IPS-NIHi11 (cell line): ENCODE measurements at regions not wholly inside any gene's neighbourhood (a gene's known extent, or its start where the extent isn't known, plus 50 kb on each side); places are given as distances from the start of the nearest gene placed in this dataset.

ENCODE experiments used
- DNase-seq: peaks from one replicate; pipeline ENCODE4 v3.0.0; 2012; ENCODE audit warnings: mixed read lengths, low spot score

- no peak for DNase-seq
These were observed 246.3 kb upstream of the SIX2 start for GRCh38 chr2:45255563-45255962.

- no peak for DNase-seq
These were observed 244.8 kb upstream of the SIX2 start for GRCh38 chr2:45254025-45254424.

- no peak for DNase-seq
These were observed 243.9 kb upstream of the SIX2 start for GRCh38 chr2:45253151-45253550.

GRCh38 chr2:45250176-45250575 lies 240.9 kb upstream of the SIX2 start:
- DNase-seq: no peak

- no peak for DNase-seq
These were observed 239.0 kb upstream of the SIX2 start for GRCh38 chr2:45248214-45248613.

GRCh38 chr2:45244928-45245327 lies 235.7 kb upstream of the SIX2 start:
- DNase-seq: no peak

- no peak for DNase-seq
These were observed 233.0 kb upstream of the SIX2 start for GRCh38 chr2:45242161-45242741.

GRCh38 chr2:45241061-45241561 lies 231.9 kb upstream of the SIX2 start:
- DNase-seq: no peak

- DNase-seq: no peak
These were observed 228.7 kb upstream of the SIX2 start for GRCh38 chr2:45237850-45238542.

GRCh38 chr2:45237128-45237527 lies 227.9 kb upstream of the SIX2 start:
- DNase-seq: no peak

GRCh38 chr2:45236268-45236667 lies 227.0 kb upstream of the SIX2 start:
- DNase-seq: no peak

GRCh38 chr2:45233301-45233700 lies 224.0 kb upstream of the SIX2 start:
- DNase-seq: no peak

- no peak for DNase-seq
These were observed 223.6 kb upstream of the SIX2 start for GRCh38 chr2:45232818-45233217.

- DNase-seq: no peak
These were observed 220.2 kb upstream of the SIX2 start for GRCh38 chr2:45229411-45229810.

- DNase-seq: no peak
These were observed 218.1 kb upstream of the SIX2 start for GRCh38 chr2:45227347-45227746.

- no peak for DNase-seq
These were observed 215.7 kb upstream of the SIX2 start for GRCh38 chr2:45224993-45225380.

GRCh38 chr2:45224321-45224992 lies 215.2 kb upstream of the SIX2 start:
- no peak for DNase-seq

- no peak for DNase-seq
These were observed 214.3 kb upstream of the SIX2 start for GRCh38 chr2:45223531-45223930.

- DNase-seq: no peak
These were observed 211.0 kb upstream of the SIX2 start for GRCh38 chr2:45220227-45220626.

- DNase-seq: peak; percentile 59
These were observed 209.7 kb upstream of the SIX2 start for GRCh38 chr2:45218931-45219339.

- DNase-seq: no peak
These were observed 209.0 kb upstream of the SIX2 start for GRCh38 chr2:45218297-45218696.

GRCh38 chr2:45216118-45216517 lies 206.9 kb upstream of the SIX2 start:
- DNase-seq: no peak

- DNase-seq: no peak
These were observed 205.3 kb upstream of the SIX2 start for GRCh38 chr2:45214550-45214949.
